Suprapubic skin (tissue), 3 donors: ENCODE measurements at regions not wholly inside any gene's neighbourhood (a gene's known extent, or its start where the extent isn't known, plus 50 kb on each side); places are given as distances from the start of the nearest gene placed in this dataset.

ENCODE experiments used
- POLR2AphosphoS5 ChIP-seq, 3 donors: sonication (generic); formaldehyde crosslinking; IDR thresholded peaks; one replicate each; pipeline ENCODE4 v1.6.1; 2017; ENCODE audit warnings: antibody characterized with exemption in 3 of 3
- TF ChIP-seq, protein P1 (sequence below), 2 donors: fragments of 200-600 bp in 1 of 2; fragments of 450-650 bp in 1 of 2; sonication (generic) in 1 of 2; IDR thresholded peaks; one replicate each; pipeline ENCODE4 v1.5.1; 2016 to 2019; ENCODE audit warnings: antibody characterized with exemption in 2 of 2, mild to moderate bottlenecking in 1 of 2, moderate library complexity in 1 of 2

- TF ChIP-seq POLR2AphosphoS5 (IDR thresholded peaks at IDR 0.05): no peak
- TF ChIP-seq, protein P1, sequence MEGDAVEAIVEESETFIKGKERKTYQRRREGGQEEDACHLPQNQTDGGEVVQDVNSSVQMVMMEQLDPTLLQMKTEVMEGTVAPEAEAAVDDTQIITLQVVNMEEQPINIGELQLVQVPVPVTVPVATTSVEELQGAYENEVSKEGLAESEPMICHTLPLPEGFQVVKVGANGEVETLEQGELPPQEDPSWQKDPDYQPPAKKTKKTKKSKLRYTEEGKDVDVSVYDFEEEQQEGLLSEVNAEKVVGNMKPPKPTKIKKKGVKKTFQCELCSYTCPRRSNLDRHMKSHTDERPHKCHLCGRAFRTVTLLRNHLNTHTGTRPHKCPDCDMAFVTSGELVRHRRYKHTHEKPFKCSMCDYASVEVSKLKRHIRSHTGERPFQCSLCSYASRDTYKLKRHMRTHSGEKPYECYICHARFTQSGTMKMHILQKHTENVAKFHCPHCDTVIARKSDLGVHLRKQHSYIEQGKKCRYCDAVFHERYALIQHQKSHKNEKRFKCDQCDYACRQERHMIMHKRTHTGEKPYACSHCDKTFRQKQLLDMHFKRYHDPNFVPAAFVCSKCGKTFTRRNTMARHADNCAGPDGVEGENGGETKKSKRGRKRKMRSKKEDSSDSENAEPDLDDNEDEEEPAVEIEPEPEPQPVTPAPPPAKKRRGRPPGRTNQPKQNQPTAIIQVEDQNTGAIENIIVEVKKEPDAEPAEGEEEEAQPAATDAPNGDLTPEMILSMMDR (IDR thresholded peaks at IDR 0.05): no peak
Observed at GRCh38 chr16:64282181-64282580, 839.7 kb downstream of the CDH11 start.
